NCI-H748 (cell line): ENCODE measurements at regions not wholly inside any gene's neighbourhood (a gene's known extent, or its start where the extent isn't known, plus 50 kb on each side); places are given as distances from the start of the nearest gene placed in this dataset.
A peak's percentile ranks its signal among the peaks of the same experiment; 100 is the strongest.

Source experiments
- DNase-seq: peaks from one replicate; lab custom pipeline; 2025; ENCODE audit not compliant: unreplicated experiment; lab: John Stamatoyannopoulos, UW

DNA sequence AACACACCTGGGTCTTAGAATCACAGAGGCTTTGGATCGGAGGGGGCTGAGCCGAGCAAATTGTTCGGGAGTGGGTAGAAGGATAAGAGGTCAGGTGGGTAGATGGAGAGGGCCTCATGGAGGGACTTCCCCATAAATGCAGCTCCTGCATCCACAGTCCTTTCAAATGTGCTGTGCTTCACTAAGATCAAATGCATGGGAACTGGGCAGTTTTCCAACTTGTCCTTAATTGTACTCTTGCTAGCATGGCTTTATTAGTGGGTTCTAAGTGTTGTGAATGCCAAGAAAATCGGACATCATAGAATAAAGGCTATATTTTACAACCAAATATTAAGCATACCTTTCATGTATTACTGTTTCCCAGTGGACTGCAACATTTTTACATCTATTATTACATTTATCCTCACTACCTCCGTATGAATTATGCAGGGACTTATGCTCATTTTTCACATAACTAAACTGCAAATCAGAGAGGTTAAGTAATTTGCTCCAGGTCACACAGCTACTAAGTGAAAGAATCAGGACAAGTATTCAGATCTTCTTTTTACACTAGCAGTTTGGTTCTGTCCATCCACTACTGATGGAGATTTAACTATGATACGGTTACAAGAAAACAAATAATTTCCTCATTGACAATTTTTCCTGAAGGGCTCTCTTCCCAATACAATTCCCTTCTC is 174.5 kb upstream of the RUNX1 start:
- DNase-seq: peak; percentile 42

DNA sequence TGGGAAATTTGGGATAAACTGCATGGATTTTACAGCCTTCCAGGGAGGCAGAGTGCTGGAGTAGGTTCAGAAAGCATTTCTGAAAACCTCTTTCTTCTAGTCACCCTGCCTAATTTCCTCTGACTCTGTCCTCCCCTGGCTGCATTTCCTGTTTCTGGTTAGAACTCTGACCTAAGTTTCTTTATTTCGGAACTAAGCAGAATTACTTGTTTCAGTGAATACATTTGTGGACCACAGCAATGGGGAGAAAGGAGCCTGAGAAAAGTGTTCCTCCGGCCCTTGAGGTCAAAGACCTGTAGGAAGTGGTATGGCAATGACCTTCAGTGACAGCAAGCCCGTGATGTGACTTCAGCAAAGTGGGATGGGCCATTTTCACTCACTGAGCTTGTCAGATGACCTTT is 173.4 kb upstream of the RUNX1 start:
- no peak for DNase-seq

DNA sequence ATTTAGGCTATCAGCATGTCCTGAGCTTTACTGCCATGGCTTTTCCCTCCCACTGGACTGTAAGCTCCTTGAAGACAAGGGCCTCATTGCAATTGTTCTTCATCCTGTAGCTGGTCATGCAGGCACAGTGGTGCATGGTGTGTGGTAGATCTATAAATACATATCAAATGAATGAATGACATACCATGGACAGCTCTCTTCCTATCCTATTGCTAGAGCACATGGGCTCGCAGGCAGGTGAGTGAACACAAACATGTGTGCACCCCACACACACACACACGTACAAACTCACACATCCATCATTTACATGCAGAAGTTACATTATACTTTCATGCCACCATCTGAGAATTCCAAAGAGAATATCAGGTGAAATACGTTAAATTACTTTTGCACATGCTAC is 172.9 kb upstream of the RUNX1 start:
- no peak for DNase-seq

DNA sequence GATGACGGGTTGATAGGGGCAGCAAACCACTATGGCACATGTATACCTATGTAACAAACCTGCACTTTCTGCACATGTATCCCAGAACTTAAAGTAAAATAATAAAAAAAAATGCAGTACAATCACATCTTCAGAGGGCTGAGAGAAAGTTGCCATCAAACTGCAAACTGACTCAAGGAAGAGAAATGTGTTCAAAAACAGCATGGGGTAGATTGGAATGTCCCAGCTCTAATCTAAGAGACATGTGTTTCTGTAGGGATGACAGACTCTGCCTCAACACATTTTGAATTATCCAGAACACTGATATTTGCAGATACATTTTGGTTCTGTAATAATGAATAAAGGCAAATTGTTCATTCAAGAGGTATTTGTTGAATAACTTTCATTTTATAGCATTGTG is 171.2 kb upstream of the RUNX1 start:
- DNase-seq: no peak

DNA sequence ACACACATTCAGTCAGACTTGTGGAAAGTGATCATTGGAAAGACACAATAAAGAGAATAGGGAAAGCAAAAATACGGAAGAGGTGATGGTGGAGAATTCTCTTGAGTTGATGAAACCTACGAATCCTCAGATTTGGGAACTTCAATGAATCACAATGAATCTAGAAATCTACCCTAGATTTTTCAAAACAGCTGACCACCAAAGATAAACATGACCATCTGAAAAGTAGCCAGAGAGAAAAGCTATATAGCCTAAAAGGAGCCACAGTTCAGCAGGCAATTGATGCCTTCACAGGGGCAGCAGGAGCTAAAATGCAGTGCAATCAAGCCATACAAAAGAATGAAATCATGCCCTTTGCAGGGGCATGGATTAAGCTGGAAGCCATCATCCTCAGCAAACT is 170.6 kb upstream of the RUNX1 start:
- DNase-seq: no peak

DNA sequence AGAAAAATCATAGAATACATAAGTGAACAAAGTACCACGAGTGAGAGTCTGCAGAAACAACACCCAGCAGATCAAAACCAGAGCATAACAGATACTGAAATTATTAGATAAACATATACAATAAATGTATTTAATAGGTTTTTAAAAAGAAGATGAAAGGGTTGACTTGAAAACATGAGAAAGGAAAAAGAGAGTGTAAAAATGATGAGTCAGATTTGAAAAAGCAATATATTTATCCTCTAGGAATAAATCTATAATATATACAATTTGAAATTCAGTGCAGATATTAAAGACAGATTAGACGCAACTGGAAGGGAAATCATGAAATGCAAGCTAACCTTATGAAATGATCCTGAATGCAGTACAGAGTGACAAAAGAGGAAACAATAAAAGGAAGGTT is 170.2 kb upstream of the RUNX1 start:
- DNase-seq: no peak

DNA sequence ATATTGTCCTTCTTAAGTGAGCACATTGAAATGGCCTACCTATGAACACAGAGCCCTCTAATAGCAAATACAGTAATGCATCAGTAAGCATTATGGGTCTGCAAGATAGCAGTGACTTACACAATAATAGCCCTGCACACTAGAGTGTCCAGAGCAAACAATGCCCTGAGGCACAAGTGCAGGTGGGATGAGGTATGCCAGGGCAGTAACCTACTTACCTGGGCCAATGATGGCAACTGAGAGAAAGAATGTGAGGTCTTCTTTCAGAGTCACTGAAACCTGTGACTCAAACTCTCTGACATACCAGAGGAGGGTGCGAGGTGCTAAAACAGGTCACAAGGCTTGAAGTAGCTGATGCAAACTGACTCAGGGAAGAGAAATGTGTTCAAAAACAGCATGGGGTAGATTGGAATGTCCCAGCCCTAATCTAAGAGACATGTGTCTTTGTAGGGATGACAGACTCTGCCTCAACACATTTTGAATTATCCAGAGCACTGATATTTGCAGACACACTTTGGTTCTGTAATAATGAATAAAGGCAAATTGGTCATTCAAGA is 168.5 kb upstream of the RUNX1 start:
- DNase-seq: peak; percentile 53

DNA sequence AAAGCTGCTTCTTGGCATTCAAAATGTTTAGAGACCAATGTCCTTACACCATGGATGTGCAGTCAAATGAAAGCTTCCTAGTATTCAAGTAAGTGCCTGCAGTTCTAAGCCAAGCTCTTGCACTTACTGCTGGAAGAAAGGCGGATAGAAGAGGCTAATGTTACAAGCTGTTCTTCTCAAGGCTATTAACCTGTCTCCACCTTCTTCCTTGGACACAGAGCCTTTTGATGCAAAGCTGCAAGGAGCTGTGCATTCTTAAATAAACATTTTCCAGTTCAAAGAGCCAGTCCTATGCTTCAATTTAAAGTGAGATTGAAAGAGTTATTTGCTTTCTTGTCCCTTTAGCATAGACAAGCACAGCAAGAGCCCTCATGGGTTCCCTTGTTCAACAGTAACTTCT is 167.9 kb upstream of the RUNX1 start:
- DNase-seq: no peak

DNA sequence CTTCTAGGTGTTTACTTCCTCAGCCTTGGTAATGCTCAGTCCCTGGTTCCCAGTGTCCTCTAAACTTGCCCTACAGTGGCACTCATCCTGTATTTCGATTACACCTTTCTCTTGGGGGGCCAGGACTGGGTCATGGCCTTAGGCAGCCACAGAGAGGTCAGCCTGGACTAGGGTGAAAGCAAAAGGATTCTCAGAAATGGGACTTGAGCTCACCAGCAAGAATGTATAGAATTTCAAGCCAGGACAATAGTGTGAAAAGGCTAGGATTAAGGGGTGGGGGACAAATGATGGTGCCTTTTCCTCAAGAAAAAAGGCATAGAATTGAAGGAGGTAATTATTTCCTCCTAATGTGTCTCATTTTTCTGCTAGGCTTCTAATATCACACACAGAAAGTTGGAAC is 166.8 kb upstream of the RUNX1 start:
- no peak for DNase-seq

DNA sequence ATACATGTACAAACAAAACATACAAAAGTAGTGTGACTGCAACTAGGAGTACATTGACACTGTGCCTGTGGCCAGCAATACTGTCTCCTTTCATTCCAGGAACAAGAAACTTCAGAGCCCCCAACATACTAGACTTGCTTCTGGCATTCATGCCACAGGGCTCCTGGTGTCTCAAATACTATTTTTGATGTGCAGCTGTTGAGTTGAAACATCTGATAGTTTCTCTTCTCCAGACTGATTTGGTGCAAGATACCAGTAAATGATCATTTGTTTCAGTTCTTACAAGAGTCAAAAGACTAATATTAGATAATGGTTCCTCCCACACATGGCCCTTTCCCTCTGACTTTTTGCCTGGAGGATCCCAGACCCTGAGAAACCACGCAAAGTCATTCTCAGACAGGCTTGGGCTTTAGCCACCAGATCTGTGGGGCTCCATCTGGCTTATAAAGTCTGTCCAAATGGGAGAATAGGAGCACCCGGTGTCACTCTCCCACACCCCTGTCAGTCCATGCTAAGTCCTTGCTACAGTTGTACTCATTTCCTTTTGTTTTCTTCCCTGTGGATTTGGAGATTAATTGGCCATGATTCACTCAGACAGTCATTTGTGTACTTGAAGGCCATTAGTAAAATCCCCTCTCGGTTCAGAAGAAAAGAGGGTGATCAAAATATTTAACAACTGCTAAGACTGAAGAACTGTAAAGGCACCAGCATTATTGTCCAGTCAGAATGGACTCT is 163.5 kb upstream of the RUNX1 start:
- DNase-seq: no peak

DNA sequence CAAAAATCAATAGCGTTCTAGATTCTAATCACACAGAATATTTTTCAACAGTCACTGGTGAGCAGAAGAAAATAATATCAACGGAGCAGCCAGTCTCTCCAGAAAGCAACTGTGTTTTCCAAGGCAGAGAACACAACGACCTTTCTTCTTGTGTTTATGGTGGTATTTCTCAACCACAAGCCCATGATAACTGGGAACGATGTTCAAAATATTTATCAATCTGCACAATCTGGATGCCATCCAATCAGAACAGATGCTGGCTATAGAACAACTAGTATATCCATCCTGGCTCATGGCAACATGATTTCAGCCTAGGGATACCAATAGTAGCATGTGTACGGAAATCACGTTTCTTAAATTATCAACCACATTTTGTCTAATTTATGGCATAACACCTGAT is 162.7 kb upstream of the RUNX1 start:
- no peak for DNase-seq

DNA sequence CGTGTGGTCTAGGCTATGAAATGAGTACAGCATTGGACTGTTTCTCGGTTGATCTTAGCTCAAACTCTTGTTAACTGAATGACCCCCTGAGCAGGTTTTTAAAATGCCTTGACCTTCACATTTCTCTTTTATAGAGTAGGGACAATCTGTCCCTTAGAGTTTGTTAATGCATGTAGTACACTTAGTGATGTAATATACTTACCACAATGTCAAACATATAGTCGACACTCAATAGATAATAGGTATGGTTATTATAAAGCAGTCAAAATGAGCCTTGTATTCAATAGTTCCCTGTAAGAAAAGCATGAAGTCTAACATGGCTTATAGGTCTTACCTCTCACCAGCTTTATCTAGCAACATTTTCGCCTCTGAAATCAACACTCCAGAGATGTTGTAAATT is 161.0 kb upstream of the RUNX1 start:
- DNase-seq: no peak

DNA sequence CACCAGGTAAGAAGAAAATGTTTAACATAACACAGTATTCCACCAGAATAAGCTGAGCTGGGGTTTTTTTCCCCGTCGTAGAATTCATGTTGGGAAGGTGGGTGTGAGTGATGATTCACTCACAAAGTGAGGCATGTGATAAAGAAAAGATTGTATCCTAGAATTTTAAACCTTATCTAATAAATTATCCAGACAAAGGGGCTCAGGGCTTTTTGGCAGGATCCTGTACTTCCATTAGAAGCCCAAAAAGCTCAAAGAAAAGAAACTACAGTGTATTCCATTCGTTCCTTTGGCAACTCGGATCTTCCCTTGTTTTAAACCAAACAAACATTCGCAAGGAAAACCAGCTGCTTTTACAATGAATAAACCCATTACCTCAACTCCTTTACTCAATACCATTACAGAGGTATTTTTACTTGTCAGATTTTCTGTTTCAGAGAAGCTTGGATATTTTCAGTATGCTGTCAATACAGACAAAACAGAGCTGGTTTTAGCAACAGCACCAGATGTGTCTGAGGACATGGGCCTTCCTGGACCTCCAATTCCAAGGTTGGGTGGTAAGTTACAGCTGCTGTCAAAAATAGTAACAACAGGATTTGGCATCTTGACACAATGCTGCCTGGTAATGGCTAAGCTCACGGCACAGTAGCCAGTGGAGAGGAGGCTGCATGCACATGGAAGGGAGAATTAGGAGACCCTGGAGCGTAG is 159.9 kb upstream of the RUNX1 start:
- no peak for DNase-seq

DNA sequence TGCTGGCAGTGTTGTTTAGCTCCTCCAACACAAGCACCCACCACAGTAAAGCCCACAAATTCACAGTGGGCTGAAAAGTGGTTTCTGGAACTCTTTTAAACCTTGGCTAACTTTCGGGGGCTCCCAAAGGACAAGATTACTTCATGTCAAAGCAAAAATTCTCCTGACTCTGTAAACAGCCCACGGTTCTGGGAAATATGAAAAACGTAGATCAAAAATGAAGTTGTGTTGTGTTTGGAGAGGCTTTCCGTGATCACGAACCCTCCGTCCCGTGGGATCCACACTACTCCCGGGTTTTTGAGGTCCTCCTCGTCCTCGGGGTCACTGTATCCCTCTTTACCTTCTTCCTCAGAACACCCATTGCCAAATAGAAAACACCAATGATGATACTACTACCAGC is 159.0 kb upstream of the RUNX1 start:
- DNase-seq: no peak

DNA sequence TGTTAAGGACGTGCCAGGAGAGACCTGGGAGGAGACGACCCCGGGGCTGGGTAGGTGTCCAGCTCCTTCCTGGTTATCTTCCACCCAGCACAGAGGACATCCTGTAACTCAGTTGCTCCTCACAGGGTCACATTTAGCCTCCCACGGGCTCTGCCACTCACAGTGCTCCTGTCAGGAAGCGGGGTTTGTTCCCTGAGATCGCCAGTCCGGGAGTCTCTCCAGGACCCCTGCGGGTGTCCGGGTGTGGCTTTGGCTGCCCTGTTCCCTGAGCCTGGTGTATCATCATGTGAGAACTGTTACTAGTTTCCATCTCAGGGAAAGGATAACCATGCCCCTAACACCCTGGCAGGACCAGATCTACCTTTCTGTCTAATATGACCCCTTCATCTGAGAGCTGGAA is 158.2 kb upstream of the RUNX1 start:
- DNase-seq: no peak

DNA sequence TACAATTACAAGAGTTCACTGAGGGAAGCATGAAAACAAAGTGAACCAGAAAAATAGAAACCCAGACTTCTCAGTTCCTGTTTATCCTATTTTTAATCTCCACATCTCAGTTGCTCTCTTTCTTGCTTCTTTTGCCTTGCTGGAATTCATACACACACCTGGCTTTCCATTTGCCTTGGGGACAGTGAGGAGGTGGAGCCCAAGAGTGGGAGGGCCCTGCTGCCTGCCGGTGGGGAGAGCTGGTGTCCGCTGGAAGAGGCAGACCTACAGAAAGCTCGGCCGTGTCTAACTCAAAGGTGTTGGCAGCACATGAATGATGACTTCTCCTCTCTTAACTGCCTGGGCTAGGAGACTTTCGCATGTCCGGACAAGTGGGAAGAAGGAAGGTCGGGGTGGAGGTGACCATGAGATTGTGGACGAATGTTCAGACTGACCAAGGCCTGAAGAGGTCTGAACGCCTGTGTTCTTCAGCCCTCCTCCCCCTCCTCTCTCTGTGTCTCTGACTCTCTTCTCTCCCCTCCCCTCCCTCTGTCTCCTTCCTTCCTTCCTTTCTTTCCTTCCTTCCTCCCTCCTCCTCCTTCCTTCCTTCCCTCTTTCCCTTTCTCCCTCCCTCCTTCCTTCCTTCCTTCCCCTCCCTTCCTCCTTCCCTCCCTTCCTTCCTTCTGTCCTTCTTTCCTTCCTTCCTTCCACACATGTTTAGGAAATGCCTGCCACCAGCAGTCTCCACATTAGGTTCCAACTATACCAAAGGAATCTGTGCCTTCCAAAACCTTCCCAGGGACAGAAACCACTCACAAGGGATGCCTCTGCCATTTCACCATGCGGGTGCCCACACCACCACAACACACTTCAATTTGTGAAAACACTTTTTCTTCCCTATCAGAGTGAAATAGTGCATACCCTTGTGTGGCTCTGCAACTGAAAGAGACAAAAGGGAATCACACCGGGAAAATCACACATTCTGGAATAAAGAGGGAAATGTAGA is 157.3 kb upstream of the RUNX1 start:
- DNase-seq: no peak

DNA sequence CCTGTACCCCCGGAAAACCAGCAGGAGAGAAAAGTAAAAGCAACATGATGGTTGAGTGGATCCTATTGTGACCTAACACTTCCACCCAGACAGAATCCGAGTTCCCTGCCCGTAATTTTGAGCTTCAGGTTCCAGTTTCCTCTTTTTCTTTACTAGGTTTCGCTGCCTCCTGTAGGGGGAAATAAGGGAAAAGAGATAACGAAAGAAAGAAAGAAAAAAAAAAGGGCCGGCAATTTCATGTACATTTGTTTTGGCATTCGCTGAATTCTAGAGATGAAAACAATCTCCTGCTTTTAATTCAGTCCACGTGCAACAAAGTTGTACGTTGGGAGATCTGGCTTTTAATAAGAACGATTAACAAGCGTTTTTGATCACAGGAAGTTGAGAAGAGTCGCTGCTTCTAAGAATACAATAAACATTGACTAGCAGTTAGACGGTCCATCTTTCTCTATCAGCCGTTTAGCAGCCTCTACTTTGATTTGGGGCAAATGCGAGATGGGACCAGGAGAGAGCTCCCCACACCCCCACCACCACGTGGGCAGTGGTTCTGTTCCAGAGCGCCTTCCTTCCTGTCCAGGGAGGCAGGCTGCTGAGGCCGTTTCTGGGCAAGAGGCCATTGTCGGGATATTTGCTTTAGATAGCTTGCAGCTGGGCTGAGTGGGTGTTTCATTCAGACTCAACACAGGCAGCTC is 155.9 kb upstream of the RUNX1 start:
- DNase-seq: peak; percentile 32

DNA sequence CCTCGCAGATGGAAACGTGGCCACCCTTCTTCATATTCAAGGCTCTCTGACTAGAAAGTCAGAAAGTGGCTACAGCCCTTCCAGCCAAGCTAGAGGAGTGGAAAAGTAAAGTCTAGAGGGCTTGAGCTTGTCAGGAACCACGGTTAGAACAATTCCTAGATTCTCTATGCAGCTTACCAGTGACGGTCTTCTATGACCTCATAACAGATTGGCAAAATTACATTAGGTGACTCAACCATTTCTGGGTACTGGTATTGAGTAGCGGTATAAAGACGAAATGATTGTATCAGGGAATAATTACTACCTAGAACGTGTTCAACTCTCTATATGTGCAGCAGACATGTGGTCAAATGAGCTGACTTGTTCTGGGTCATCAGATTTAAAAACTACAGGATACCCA is 155.0 kb upstream of the RUNX1 start:
- DNase-seq: no peak

DNA sequence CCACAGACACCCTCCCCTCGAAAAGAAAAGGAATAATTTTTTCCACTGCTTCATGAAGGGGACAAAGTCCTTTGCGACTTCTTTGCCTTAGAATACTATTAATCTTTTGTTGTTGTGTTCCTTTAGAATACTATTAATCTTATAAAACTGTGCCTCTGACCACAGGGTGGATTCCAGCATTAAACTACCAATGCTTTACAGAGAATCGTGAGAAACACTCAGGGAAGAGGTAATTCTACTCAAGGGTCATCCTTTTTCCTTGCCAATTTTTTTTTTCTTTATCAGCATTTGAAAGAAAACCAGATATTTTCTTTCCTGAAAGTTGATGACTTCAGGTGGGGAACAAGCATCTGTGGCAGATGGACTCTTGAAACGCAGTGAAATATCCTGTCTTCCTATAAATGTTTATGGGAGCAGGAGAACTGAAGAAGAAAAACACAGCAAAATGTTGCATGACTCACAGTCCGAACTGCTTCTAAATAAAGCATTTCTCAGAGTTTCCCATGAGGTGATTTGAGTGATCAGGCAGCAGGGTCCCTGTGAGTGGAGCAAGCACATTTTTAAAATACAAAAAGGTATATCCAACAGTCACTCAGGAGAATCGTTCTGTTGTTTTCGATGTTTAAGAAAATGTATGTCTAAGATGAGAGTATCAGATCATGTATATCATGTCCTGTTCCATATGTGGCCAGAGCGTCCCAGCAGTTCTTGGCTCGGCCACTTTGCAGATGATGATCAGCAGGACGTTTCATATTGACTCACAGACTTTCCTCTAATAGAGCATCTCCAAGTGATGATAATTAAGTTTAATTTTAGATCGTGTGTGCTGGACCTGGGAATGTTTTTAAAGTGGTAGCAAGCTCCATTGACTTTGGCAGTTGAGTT is 154.2 kb upstream of the RUNX1 start:
- no peak for DNase-seq
